ENCODE measurements at regions not wholly inside any gene's neighbourhood (a gene's known extent, or its start where the extent isn't known, plus 50 kb on each side); places are given as distances from the start of the nearest gene placed in this dataset.
"Not testable (repeated sequence)": the region's sequence is repeated elsewhere in the genome, so short reads cannot be mapped to it uniquely, and the experiment has no call there.

DNA sequence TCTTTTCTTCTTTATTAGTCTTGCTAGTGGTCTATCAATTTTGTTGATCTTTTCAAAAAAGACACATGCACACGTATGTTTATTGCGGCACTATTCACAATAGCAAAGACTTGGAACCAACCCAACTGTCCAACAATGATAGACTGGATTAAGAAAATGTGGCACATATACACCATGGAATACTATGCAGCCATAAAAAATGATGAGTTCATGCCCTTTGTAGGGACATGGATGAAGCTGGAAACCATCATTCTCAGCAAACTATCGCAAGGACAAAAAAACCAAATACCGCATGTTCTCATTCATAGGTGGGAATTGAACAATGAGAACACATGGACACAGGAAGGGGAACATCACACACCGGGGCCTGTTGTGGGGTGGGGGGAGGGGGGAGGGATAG, 657.1 kb downstream of the MECOM start:
- TF ChIP-seq, protein P1, sequence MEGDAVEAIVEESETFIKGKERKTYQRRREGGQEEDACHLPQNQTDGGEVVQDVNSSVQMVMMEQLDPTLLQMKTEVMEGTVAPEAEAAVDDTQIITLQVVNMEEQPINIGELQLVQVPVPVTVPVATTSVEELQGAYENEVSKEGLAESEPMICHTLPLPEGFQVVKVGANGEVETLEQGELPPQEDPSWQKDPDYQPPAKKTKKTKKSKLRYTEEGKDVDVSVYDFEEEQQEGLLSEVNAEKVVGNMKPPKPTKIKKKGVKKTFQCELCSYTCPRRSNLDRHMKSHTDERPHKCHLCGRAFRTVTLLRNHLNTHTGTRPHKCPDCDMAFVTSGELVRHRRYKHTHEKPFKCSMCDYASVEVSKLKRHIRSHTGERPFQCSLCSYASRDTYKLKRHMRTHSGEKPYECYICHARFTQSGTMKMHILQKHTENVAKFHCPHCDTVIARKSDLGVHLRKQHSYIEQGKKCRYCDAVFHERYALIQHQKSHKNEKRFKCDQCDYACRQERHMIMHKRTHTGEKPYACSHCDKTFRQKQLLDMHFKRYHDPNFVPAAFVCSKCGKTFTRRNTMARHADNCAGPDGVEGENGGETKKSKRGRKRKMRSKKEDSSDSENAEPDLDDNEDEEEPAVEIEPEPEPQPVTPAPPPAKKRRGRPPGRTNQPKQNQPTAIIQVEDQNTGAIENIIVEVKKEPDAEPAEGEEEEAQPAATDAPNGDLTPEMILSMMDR (IDR thresholded peaks at IDR 0.05): not testable (repeated sequence)
- TF ChIP-seq, protein P2, sequence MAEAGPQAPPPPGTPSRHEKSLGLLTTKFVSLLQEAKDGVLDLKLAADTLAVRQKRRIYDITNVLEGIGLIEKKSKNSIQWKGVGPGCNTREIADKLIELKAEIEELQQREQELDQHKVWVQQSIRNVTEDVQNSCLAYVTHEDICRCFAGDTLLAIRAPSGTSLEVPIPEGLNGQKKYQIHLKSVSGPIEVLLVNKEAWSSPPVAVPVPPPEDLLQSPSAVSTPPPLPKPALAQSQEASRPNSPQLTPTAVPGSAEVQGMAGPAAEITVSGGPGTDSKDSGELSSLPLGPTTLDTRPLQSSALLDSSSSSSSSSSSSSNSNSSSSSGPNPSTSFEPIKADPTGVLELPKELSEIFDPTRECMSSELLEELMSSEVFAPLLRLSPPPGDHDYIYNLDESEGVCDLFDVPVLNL (CRISPR knock-in tag; IDR thresholded peaks at IDR 0.05; ENCODE audit: borderline replicate concordance, low read depth): not testable (repeated sequence)
- not testable (repeated sequence) for TF ChIP-seq SMAD4 (CRISPR knock-in tag; IDR thresholded peaks at IDR 0.05); GABPB1 (CRISPR knock-in tag; IDR thresholded peaks at IDR 0.05); MXD4 (CRISPR knock-in tag; IDR thresholded peaks at IDR 0.05; ENCODE audit: borderline replicate concordance); GRHL2 (CRISPR knock-in tag; IDR thresholded peaks at IDR 0.05; ENCODE audit: insufficient replicate concordance, severe bottlenecking); TCF7 (CRISPR knock-in tag; IDR thresholded peaks at IDR 0.05; ENCODE audit: low read depth)
- TF ChIP-seq, protein P3, sequence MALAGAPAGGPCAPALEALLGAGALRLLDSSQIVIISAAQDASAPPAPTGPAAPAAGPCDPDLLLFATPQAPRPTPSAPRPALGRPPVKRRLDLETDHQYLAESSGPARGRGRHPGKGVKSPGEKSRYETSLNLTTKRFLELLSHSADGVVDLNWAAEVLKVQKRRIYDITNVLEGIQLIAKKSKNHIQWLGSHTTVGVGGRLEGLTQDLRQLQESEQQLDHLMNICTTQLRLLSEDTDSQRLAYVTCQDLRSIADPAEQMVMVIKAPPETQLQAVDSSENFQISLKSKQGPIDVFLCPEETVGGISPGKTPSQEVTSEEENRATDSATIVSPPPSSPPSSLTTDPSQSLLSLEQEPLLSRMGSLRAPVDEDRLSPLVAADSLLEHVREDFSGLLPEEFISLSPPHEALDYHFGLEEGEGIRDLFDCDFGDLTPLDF (CRISPR knock-in tag; IDR thresholded peaks at IDR 0.05): not testable (repeated sequence)
- TF ChIP-seq, protein P4, sequence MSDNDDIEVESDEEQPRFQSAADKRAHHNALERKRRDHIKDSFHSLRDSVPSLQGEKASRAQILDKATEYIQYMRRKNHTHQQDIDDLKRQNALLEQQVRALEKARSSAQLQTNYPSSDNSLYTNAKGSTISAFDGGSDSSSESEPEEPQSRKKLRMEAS (CRISPR knock-in tag; IDR thresholded peaks at IDR 0.05): not testable (repeated sequence)
- TF ChIP-seq, protein P5, sequence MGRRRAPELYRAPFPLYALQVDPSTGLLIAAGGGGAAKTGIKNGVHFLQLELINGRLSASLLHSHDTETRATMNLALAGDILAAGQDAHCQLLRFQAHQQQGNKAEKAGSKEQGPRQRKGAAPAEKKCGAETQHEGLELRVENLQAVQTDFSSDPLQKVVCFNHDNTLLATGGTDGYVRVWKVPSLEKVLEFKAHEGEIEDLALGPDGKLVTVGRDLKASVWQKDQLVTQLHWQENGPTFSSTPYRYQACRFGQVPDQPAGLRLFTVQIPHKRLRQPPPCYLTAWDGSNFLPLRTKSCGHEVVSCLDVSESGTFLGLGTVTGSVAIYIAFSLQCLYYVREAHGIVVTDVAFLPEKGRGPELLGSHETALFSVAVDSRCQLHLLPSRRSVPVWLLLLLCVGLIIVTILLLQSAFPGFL (CRISPR knock-in tag; IDR thresholded peaks at IDR 0.05; ENCODE audit: borderline replicate concordance): not testable (repeated sequence)
